Right atrium auricular region (tissue), 2 donors: ENCODE measurements at regions not wholly inside any gene's neighbourhood (a gene's known extent, or its start where the extent isn't known, plus 50 kb on each side); places are given as distances from the start of the nearest gene placed in this dataset.

Experiments used
- DNase-seq: peaks from one replicate; pipeline ENCODE4 v3.0.0-alpha.2; 2019; ENCODE audit warnings: low spot score
- H3K27ac ChIP-seq, 2 donors: fragments of 200-600 bp; sonication (generic); 1 replicate in 1 of 2; 2 replicates in 1 of 2; pipeline ENCODE4 v1.5.1; 2016 to 2019
- H3K27me3 ChIP-seq, 2 donors: fragments of 200-600 bp; sonication (generic); one replicate each; pipeline versions ENCODE4 v1.5.1 to v1.6.0; 2017 to 2019
- H3K36me3 ChIP-seq: fragments of 200-600 bp; sonication (generic); one replicate; pipeline ENCODE4 v1.5.1; 2016
- H3K4me1 ChIP-seq, 2 donors: fragments of 200-600 bp; sonication (generic); one replicate each; pipeline versions ENCODE4 v1.5.1 to v1.6.0; 2017 to 2019
- H3K4me3 ChIP-seq, 2 donors: fragments of 200-600 bp; sonication (generic); 1 replicate in 1 of 2; 2 replicates in 1 of 2; pipeline ENCODE4 v1.5.1; 2017 to 2019; ENCODE audit warnings: mild to moderate bottlenecking in 1 of 2, moderate library complexity in 1 of 2
- H3K9me3 ChIP-seq, 2 donors: fragments of 200-600 bp; sonication (generic); one replicate each; pipeline ENCODE4 v1.5.1; 2019
- CTCF ChIP-seq, 2 donors: fragments of 200-600 bp; sonication (generic); IDR thresholded peaks; one replicate each; pipeline ENCODE4 v1.5.1; 2019; ENCODE audit warnings: antibody characterized with exemption in 2 of 2

- Histone ChIP-seq H3K36me3 (no peaks in the 10 kb centered on the region), H3K27ac (no peak overlapping the region), H3K9me3 (no peaks in the 10 kb centered on the region), H3K4me1 (peaks cover 0 to 8% of the 10 kb centered on the region in 2 donors), H3K4me3 (no peak overlapping the region), H3K27me3 (no peaks in the 10 kb centered on the region)
- no peak for TF ChIP-seq CTCF (IDR thresholded peaks at IDR 0.05)
- no peak for DNase-seq
Observed at GRCh38 chr2:105610576-105611332, 134.0 kb upstream of the NCK2 start.

- no peak for TF ChIP-seq CTCF (IDR thresholded peaks at IDR 0.05)
- no peak for DNase-seq
- H3K36me3 ChIP-seq = no peaks in the 10 kb centered on the region
- H3K27me3 ChIP-seq = no peaks in the 10 kb centered on the region
- H3K4me1 ChIP-seq = peaks cover 0 to 17% of the 10 kb centered on the region in 2 donors
- H3K9me3 ChIP-seq = no peaks in the 10 kb centered on the region
- H3K4me3 ChIP-seq = no peak overlapping the region
- H3K27ac ChIP-seq = no peak overlapping the region
Observed at GRCh38 chr2:105609746-105610402, 134.8 kb upstream of the NCK2 start.

- Histone ChIP-seq H3K27ac (no peak overlapping the region), H3K9me3 (no peaks in the 10 kb centered on the region), H3K4me3 (no peak overlapping the region), H3K27me3 (no peaks in the 10 kb centered on the region), H3K36me3 (no peaks in the 10 kb centered on the region), H3K4me1 (peaks cover 0 to 24% of the 10 kb centered on the region in 2 donors)
- TF ChIP-seq CTCF (IDR thresholded peaks at IDR 0.05) = no peak
- DNase-seq = no peak
Observed at GRCh38 chr2:105607920-105608504, 136.7 kb upstream of the NCK2 start.

GRCh38 chr2:105606081-105606480 lies 138.6 kb upstream of the NCK2 start:
- Histone ChIP-seq H3K4me3 (no peak overlapping the region), H3K27ac (peak overlapping the region in 1 of 2 donors; percentile 63)
- DNase-seq = no peak

GRCh38 chr2:105604938-105605337 lies 139.8 kb upstream of the NCK2 start:
- H3K27ac ChIP-seq = peak overlapping the region; percentile 42 to 63
- TF ChIP-seq CTCF (IDR thresholded peaks at IDR 0.05) = no peak
- H3K9me3 ChIP-seq = no peaks in the 10 kb centered on the region
- no peaks in the 10 kb centered on the region for H3K36me3 ChIP-seq
- no peak for DNase-seq
- H3K4me3 ChIP-seq = no peak overlapping the region
- peaks cover 0 to 29% of the 10 kb centered on the region in 2 donors for H3K4me1 ChIP-seq
- H3K27me3 ChIP-seq = no peaks in the 10 kb centered on the region

More at GRCh38 chr2:105606081-105606480, 138.6 kb upstream of the NCK2 start:
- H3K9me3 ChIP-seq = no peaks in the 10 kb centered on the region
- no peaks in the 10 kb centered on the region for H3K27me3 ChIP-seq
- peaks cover 0 to 25% of the 10 kb centered on the region in 2 donors for H3K4me1 ChIP-seq
- TF ChIP-seq CTCF (IDR thresholded peaks at IDR 0.05) = no peak
- no peaks in the 10 kb centered on the region for H3K36me3 ChIP-seq
